Activated T-helper 17 cell treated with anti-CD3 and anti-CD28 coated beads, Interleukin-2, amount 50 U/mL, for 72 hours (primary cell): ENCODE measurements at regions not wholly inside any gene's neighbourhood (a gene's known extent, or its start where the extent isn't known, plus 50 kb on each side); places are given as distances from the start of the nearest gene placed in this dataset.

Source experiments
- ATAC-seq: fragments of 150-1000 bp; cut with Tn5 transposase; replicated peaks from 2 replicates; pipeline ENCODE4 v1.10.0; 2021; ENCODE audit warnings: mild to moderate bottlenecking, moderate library complexity
- H3K27ac Mint-ChIP-seq: one replicate; pipeline ENCODE4 v1.8.0; 2022; ENCODE audit warnings: mixed read lengths
- H3K27me3 Mint-ChIP-seq: one replicate; pipeline ENCODE4 v1.8.0; 2022; ENCODE audit warnings: mixed read lengths
- H3K36me3 Mint-ChIP-seq: one replicate; pipeline ENCODE4 v1.8.0; 2022; ENCODE audit warnings: low read depth, mild to moderate bottlenecking, mixed read lengths
- H3K4me1 Mint-ChIP-seq: one replicate; pipeline ENCODE4 v1.8.0; 2022; ENCODE audit warnings: mixed read lengths
- H3K4me3 Mint-ChIP-seq: one replicate; pipeline ENCODE4 v1.8.0; 2022; ENCODE audit warnings: mild to moderate bottlenecking, mixed read lengths
- H3K9me3 Mint-ChIP-seq: one replicate; pipeline ENCODE4 v1.8.0; 2022; ENCODE audit warnings: mixed read lengths

DNA sequence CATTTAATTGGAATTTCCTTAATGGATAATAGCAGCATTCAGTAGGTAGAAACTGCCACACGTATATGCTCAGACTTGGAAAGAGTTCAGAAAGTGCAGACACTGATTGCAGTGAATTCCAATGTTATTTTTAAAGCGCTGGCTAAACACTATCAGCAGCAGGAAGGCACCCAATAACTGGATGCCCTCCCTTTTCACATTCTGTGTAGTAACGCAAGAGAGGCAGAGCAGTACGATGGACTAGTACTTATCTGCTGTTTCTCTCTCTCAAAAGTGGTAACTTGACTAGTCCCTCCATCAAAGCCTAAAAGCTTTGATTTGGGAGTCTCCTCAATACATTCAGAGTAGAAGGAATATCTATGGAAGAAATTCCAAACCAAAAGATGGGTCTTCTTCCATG lies 791.0 kb downstream of the TMTC2 start:
- ATAC-seq: no peak
- Mint-ChIP-seq H3K9me3 (peaks cover 3% of the 10 kb centered on the region), H3K4me3 (no peak overlapping the region), H3K27ac (no peak overlapping the region), H3K36me3 (no peaks in the 10 kb centered on the region), H3K27me3 (no peaks in the 10 kb centered on the region), H3K4me1 (no peaks in the 10 kb centered on the region)

DNA sequence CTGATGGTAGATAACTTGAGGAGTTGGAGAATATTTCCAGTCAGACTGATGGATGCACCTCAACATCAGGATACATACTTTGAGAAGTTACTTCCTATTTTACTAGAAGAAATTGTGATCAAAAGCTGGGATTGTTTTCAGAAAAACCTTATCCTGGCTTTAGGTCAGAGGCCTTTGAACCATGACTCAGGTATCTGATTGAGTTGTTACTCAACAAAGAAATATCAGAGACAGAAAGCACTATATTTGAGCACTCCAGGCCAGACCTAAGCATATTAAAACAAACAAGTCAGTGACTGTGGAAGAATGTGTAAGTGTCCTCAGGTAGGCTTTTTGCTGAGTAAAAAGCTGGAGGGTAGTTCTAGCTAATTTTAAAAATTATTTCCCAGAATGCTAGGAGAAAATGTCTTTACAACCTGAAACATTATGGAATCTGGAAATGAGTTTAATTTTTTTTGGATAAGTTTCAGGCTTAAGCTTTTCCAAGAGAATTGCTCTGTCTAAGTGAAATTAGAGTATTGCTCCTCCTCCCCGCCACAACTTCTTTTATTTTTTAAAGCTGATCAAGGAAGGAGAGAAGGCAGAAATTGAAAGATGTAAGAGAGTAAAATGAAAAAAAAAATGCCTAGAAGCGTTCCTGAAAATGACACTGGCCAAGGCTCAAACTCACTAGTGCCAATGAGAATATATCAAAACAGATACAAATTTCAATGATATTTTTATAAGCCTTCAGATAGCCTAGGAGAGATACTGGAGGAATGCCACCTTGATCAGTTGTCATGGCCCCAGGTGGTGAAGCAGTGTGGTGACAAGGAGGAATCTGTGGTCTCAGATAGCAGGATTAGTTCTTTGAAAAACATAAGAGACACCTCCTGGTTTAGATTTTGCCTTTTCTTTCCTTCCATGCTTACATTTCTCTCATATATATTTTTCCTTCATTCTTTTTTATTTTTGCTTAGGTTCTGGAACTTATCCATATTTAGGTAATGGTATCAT lies 790.3 kb downstream of the TMTC2 start:
- no peaks in the 10 kb centered on the region for H3K9me3 Mint-ChIP-seq
- no peaks in the 10 kb centered on the region for H3K27me3 Mint-ChIP-seq

DNA sequence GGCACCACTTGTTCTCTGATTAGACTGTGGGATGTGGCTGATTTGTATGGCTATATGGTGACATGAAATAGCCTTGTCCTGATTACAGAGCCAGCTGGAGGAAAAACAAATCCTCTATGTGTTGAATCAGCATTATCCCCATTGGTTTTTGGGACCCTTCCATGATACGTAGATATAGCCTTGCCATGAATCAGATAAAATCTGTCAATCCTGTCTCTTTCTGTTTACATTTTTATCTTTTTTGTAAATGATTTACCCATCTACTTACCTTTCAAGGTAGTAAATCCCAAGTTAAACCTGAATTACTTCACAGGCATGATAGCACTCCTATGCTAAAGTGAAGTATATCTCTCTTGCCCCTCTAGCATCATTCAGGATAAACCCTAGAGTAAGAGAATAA lies 789.3 kb downstream of the TMTC2 start:
- Mint-ChIP-seq H3K27ac (no peak overlapping the region), H3K27me3 (no peaks in the 10 kb centered on the region), H3K36me3 (no peaks in the 10 kb centered on the region), H3K4me1 (no peaks in the 10 kb centered on the region), H3K9me3 (no peaks in the 10 kb centered on the region), H3K4me3 (no peak overlapping the region)
- no peak for ATAC-seq

More for the DNA sequence above, 790.3 kb downstream of the TMTC2 start:
- H3K36me3 Mint-ChIP-seq: no peaks in the 10 kb centered on the region
- H3K27ac Mint-ChIP-seq: no peak overlapping the region
- no peaks in the 10 kb centered on the region for H3K4me1 Mint-ChIP-seq
- no peak for ATAC-seq
- no peak overlapping the region for H3K4me3 Mint-ChIP-seq

DNA sequence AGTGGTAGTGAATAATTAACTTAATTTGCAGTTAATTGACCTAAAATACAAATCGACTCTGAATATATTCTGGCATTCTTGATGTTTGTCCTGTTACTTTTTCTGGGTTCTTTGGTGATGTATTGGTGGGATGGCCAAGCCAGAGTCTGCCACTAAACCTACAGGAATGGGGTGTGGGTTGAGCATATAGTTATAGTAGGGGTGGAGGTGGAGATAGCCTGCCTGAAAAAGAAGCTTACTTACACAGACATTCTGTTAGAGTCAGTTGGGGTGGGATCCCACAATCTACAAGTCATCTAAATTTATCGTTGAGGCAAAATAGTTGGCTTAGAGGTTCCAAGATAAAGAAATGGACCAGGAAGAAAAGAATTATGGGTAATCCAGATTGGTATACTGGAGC lies 787.7 kb downstream of the TMTC2 start:
- Mint-ChIP-seq H3K27ac (no peak overlapping the region), H3K4me3 (no peak overlapping the region), H3K9me3 (no peaks in the 10 kb centered on the region), H3K27me3 (no peaks in the 10 kb centered on the region), H3K36me3 (no peaks in the 10 kb centered on the region), H3K4me1 (no peaks in the 10 kb centered on the region)
- ATAC-seq: no peak

DNA sequence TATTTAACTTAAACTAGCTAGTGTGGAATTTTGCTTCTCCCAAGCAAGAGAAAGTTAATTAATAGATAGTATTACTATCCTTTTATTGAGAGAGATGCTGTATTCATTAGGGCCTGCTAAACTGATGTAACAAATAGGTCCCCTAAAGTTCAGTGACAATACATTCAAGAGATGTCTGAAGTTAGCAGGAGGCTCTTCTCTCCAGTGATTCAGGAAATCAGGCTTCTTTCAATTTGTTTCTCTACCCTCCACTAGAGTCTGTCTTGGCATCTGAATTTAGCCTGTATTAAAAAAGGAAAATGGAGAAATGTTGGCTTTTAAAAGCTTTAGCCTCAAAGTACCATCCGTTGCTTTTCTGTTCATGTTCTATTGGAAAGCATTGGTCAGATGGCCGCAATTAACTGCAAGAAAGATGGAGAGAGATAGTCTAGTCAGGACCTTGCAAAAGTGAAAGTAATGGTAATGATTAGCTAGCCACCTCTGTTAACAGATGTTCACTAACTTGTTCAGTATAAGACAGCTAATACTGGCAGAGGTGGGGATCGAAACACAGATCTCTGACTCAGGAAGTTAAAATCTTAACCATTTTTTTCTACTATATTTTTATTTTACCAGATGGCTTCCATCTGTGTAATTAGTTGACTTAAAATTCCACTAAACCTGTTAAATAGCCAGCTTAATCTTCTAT lies 786.8 kb downstream of the TMTC2 start:
- no peak overlapping the region for H3K27ac Mint-ChIP-seq
- H3K4me3 Mint-ChIP-seq: no peak overlapping the region
- H3K27me3 Mint-ChIP-seq: no peaks in the 10 kb centered on the region
- no peaks in the 10 kb centered on the region for H3K9me3 Mint-ChIP-seq
- no peak for ATAC-seq
- H3K36me3 Mint-ChIP-seq: no peaks in the 10 kb centered on the region
- no peaks in the 10 kb centered on the region for H3K4me1 Mint-ChIP-seq

DNA sequence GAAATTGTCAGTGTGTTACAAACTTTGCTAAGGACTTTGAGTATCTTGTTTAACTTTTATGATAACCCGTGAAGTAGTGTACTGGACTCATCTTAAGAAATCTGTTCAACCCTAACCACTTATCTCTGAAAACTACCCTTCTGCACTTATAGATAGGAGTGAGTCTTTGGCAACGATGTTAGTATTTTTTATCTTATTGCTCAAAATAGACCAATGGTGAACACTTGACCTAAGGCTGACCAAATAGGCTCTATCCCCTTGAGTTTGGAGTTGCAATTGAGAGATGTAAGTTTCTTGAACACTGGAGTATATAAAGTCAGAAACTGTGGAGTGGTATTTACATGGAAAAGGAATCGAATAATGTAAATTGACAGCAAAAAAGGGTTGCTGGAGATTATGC lies 786.1 kb downstream of the TMTC2 start:
- Mint-ChIP-seq H3K27ac (no peak overlapping the region), H3K27me3 (no peaks in the 10 kb centered on the region), H3K4me3 (no peak overlapping the region), H3K4me1 (no peaks in the 10 kb centered on the region), H3K36me3 (no peaks in the 10 kb centered on the region), H3K9me3 (no peaks in the 10 kb centered on the region)
- no peak for ATAC-seq

DNA sequence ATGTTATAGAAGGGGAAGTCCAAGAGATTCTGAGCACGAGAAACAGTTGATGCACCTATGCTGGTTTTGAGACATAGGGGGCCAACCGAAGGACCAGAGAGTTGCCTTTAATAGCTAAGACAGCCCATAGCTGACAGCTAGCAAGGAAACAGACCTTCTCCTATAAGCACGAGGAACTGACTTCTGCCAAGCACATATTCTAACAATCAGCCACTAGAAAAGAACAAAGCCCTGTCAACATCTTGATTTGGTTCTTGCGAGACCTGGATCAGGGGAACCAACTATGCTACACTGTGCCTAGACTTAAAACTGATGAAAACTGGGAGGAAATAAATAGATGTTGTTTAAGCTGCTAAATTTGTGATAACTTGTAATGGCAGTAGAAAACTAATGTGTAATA lies 785.6 kb downstream of the TMTC2 start:
- no peak for ATAC-seq
- Mint-ChIP-seq H3K27me3 (no peaks in the 10 kb centered on the region), H3K27ac (no peak overlapping the region), H3K4me1 (no peaks in the 10 kb centered on the region), H3K9me3 (no peaks in the 10 kb centered on the region), H3K36me3 (no peaks in the 10 kb centered on the region), H3K4me3 (no peak overlapping the region)

DNA sequence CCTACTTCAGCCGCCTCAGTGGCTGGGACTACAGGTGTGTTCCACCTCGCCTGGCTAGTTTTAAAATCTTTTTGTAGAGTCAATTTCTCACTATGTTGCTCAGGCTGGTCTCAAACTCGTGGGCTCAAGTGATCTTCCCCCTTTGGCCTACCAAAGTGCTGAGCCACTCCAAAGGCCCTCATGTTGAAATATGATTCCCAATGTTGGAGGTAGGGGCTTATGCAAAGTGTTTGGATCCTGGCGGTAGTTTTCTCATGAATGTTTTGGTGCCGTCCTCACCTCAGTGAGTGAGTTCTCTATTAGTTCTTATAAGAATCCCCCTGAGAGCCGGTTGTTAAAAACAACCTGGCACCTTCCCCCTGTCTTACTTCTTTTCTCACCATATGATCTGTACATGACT lies 784.6 kb downstream of the TMTC2 start:
- Mint-ChIP-seq H3K4me3 (no peak overlapping the region), H3K4me1 (no peaks in the 10 kb centered on the region), H3K27ac (no peak overlapping the region), H3K36me3 (no peaks in the 10 kb centered on the region), H3K27me3 (no peaks in the 10 kb centered on the region), H3K9me3 (no peaks in the 10 kb centered on the region)
- no peak for ATAC-seq

DNA sequence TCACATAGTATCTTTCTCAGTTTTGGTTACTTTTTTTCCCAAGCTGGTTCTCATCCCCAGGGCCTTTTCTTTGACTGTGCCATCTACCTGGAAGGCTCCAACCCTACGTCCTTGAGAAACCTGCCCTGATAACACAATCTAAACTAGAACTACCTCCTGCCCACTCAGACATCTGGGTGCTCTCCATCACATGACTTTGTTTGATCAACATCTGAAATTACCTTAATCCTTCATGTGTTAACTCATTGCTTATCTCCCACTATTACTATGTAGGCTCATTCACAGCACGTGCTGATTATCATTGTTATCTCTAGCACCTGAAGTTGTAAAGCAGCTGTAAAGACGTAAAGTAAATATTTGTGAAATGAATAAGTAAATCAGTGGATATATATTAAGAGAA lies 784.0 kb downstream of the TMTC2 start:
- Mint-ChIP-seq H3K36me3 (no peaks in the 10 kb centered on the region), H3K4me3 (no peak overlapping the region), H3K9me3 (no peaks in the 10 kb centered on the region), H3K27me3 (no peaks in the 10 kb centered on the region), H3K27ac (no peak overlapping the region), H3K4me1 (no peaks in the 10 kb centered on the region)
- ATAC-seq: no peak

DNA sequence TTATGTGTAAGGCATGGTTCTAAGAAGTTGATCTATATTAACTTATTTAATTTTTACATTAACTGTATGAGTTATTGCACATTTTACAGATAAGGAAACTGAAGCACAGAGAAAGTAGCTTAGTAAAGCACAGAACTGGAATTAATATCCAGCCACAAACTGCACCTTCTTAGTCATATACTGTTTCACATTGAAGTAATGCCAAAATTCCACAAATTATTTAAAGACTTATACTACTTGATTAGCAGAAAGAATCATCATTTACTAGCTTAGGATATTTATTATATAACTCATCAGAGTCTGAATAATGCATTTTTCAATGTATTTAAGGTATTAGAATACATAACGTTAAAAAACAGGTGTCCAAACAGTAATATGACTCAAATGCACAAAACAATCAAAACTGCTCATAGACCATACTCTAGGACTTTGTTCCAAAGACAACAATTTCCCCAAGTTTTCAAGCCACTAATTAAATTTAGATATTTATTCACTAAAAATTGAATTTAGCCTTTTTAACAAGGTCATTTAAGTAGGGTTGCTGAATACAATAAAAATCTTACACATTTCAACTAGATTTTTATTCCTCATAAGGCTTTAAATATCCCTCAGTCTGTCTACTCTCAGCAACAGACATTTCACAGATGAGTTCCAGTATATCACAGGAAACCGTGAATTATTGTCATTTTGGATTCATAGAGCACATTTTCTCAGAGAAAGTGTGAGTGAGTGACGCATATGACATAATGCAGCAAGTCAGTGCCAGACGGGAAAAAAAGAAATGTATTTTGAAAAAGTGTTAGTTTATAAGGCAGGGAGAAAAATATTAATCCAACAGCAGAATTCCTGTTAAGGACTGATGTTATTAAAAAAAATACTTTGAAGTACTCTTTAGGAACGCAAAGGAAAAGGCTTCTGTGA lies 782.5 kb downstream of the TMTC2 start:
- H3K27me3 Mint-ChIP-seq: no peaks in the 10 kb centered on the region
- no peaks in the 10 kb centered on the region for H3K36me3 Mint-ChIP-seq
- H3K27ac Mint-ChIP-seq: no peak overlapping the region
- no peak overlapping the region for H3K4me3 Mint-ChIP-seq
- no peak for ATAC-seq
- no peaks in the 10 kb centered on the region for H3K9me3 Mint-ChIP-seq
- H3K4me1 Mint-ChIP-seq: no peaks in the 10 kb centered on the region

DNA sequence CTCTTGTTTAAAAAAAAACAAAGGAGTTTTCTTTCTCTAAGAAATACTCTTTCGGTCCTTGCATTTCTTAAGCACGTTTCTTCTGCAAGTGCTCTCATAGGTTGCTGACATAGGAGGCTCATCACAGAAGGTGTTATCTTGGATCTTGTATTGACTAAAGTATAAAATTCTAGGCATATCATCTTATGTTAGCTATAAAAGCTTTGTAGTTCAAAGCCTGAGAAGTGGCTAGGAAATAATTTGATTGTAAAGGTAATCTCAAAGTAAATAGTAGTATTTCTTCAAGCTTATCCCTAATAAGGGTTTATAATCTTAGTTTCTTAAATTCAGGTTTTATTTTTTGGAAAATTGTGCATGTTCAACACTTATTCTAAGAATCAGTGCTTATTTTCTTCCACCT lies 778.9 kb downstream of the TMTC2 start:
- Mint-ChIP-seq H3K4me1 (no peaks in the 10 kb centered on the region), H3K27ac (no peak overlapping the region), H3K27me3 (no peaks in the 10 kb centered on the region), H3K36me3 (no peaks in the 10 kb centered on the region), H3K9me3 (peaks cover 3% of the 10 kb centered on the region), H3K4me3 (no peak overlapping the region)
- no peak for ATAC-seq

DNA sequence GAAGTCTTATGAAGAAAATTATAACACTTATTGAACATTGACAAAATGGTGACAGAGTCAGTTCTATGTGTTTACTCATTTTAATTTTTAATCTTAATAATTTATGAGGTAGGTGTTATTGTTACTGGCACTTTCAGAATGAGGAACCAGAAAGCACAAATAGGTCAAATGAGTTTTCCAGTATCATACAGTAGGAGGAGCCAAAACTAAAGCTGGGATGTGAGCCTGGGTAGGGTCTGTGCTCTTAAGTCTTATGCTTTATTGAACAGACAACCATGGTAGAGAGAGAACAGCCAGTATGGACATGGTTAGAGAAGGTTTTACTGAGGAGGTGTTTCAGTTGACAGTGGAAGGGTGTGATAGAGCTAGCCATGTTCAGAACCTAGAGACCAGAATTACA lies 775.7 kb downstream of the TMTC2 start:
- H3K27ac Mint-ChIP-seq: no peak overlapping the region

DNA sequence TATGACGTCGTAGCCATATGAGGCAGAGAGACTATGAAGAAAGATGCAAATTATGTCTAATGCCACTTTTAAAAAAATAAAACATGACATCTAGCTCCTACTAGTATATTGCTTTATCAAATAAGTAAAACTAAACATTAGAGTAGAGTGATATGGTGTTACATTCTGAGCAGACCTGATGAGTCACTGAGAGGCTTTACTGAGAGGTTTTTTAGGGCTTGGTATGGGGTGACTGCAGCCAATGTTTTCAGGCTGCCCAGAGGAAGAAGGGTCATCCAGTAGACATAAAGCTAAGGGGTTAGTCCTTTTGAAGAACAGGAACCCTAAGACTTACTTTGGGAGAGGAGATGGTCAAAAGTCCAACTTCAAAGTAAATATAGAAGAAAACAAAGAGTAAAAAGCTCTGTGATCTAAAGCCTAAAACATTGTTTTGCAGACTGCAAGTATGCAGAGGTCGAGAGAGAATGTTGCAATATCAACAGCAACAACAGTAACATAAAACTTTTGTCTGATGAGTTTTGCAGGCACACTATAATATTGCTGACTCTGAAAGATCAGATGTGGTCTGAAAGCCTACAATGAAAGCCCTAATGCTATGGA lies 774.7 kb downstream of the TMTC2 start:
- Mint-ChIP-seq H3K4me3 (no peak overlapping the region), H3K9me3 (peaks cover 3% of the 10 kb centered on the region), H3K36me3 (no peaks in the 10 kb centered on the region), H3K27ac (no peak overlapping the region), H3K27me3 (no peaks in the 10 kb centered on the region), H3K4me1 (no peaks in the 10 kb centered on the region)
- ATAC-seq: no peak

More for the DNA sequence above, 775.7 kb downstream of the TMTC2 start:
- Mint-ChIP-seq H3K4me3 (no peak overlapping the region), H3K9me3 (peaks cover 3% of the 10 kb centered on the region), H3K36me3 (no peaks in the 10 kb centered on the region), H3K27me3 (no peaks in the 10 kb centered on the region), H3K4me1 (no peaks in the 10 kb centered on the region)
- ATAC-seq: no peak

DNA sequence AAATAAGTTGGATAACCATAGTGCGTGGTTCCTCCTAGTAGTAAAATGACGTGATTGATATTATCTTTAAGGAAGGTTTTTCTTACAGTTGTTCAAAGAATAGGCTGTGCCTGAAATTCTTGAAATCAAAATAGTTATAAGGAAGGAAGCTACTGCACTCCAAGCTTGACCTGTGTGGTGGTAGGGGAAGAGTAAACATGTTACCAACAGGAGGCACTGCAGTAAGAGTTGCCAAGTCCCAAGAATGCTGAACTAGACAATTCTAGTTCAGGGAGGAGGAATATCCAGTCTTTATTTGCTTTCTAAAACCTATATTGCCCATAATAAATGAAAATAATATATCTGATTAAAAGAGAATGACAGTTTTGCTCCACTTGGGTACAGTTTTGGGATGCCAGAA lies 764.5 kb downstream of the TMTC2 start:
- no peak overlapping the region for H3K27ac Mint-ChIP-seq
- peaks cover 3% of the 10 kb centered on the region for H3K27me3 Mint-ChIP-seq
- no peaks in the 10 kb centered on the region for H3K9me3 Mint-ChIP-seq
- no peaks in the 10 kb centered on the region for H3K4me1 Mint-ChIP-seq
- H3K4me3 Mint-ChIP-seq: no peak overlapping the region
- ATAC-seq: no peak
- no peaks in the 10 kb centered on the region for H3K36me3 Mint-ChIP-seq
